NCI-H2171 (cell line): ENCODE measurements at regions not wholly inside any gene's neighbourhood (a gene's known extent, or its start where the extent isn't known, plus 50 kb on each side); places are given as distances from the start of the nearest gene placed in this dataset.
"Not testable (repeated sequence)": the region's sequence is repeated elsewhere in the genome, so short reads cannot be mapped to it uniquely, and the experiment has no call there.

Source experiments
- DNase-seq: peaks from one replicate; lab custom pipeline; 2025; lab: John Stamatoyannopoulos, UW

DNA sequence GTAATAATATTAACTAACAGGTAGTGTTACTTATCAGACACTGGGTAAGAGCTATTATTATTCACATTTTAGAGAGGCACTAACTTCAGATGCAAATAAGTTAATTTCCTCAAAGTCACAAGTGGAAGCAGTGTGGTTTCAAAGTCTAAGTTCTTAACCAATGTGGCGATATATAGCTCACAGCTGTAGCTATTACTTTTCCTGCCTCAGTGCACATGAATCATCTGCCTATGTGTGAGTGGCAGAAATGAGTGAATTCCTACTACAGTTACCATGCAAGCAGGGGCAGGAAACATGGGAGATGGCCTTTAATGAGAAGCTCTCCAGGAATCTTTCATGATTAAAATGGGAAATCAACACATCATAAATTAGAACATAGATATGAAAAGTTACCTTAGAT is 126.2 kb upstream of the EYA4 start:
- DNase-seq = no peak

DNA sequence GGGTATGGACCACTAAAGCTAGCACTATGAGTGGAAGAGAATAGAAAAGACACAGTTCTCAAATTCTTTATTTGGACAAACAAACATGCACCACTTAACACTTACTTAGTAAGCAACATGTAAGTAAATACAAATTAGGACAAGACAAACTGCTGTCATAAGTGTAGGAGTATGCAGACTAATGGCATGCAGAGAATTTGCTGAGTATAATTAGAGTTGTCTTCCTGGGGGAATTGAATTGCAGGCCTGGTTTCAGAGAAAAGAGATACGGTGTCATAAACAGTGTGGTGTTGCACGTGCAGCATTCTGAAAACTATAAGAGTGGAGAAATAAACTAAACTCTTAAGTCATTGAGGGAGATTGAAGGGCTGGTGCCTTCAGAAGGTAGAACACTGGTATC is 125.2 kb upstream of the EYA4 start:
- DNase-seq = no peak

DNA sequence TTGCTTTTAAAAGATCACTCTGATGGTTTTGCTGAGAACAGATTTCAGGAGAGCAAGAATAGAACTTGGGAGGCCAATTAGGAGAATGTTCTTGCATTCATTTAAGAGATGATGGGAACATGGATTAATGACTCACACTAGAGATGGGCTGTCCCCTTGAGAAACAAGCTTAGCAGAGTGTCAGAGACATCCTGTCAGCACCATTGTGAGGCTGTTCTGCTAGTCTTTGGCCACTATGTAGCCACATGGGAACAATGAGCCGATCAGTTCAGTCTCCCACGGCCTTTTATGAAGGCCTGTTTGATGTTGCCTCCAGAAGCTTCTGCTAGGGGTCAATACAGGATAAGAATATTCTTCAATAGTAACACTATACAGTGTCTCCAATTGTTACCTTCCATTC is 113.0 kb upstream of the EYA4 start:
- DNase-seq = no peak

DNA sequence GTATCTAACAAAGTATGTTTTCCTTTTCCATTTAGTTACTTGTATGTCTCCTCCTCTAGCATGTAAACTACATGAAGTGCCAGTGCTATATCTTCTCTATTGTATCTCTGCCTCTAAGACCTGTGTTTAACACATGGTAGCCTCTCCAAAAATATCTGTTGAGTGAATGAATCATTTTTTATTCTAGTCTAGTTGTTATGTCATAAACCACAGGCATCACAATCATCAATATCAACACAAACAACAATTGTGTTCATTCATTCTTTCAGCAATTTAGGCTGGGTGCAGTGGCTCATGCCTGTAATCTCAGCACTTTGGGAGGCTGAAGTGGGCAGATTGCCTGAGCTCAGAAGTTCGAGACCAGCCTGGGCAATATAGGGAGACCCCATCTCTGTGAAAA is 111.6 kb upstream of the EYA4 start:
- DNase-seq = no peak

DNA sequence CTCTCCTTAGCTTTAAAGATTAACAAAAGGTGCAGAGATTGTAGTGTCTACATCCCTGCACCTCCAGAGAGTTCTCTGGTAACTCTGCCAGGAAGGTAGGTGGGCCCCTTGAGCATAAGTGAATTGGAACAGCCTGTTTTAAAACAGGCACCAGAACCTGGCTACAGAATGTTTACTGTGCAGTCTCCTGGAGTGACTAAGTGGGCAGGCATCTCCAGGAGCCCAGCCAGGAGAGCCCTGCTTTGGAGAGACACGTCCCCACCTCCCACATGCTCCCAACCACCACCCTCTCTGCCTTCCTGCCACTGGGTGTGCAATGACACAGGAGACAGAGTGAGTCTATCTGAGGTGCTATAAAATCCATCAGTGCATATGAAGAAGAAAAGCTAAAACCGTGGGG is 110.3 kb upstream of the EYA4 start:
- DNase-seq = no peak

DNA sequence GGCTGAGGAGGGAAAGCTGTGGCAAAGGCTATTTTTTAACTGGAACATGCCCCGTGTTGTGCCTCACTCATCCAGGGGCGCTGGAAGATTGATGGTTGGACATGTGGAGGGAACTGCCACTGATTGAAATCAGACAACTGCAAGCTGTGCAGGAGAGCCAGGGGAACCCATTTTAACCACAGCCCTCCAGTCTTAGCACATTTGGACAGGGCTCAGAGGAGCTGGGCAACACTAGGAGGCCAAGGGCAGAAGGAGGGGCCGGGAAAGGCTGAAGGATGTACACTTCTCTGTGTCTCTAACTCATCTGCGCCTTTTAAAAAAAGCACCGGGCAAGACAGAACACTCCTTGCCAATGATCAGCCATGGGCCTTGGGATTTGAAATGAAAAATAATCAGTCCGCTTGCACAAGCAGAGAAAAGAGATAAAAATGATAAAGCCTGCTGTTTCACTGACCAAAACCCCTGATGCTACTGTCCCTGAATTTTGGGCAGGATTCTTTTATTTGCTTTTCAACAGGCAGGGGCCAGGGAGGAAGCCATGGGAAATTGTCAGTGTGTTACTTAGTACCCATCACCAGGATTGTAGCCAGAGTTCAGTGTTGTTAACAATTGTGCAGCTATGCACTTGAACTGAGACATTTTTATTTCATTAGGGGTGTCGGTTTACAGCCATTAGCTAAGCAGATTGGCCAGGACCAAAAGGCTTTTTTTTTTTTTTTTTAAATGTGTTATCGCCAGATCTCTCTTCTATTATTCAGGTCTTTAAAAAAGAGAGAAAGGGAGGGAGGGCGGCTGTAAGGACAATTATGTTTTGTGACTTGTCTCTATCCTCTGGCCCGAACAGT is 109.3 kb upstream of the EYA4 start:
- DNase-seq = peak; percentile 67

DNA sequence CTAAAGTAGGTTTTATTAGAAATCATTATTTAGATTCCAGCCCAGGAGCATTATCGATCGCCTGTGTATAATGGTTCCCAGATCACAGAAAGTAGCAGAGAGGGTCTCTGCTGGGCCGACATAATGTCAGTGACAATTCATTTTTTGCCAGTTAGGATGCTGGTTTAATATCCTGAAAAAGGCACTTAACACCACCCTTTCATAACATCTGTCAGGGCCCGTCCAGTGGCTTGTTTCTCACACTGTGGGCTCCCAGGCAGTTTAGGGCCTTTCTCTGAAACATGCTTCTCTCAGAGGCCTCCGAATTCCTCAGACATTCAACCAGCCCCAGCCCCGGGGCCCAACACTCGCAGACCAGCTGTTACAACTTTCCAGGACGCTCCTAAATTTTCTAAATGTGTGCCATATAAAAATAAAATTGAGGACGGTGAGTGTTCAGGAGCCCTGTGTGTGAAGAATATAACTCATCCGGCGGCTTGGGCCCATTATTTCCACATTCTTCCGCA is 108.6 kb upstream of the EYA4 start:
- no peak for DNase-seq

DNA sequence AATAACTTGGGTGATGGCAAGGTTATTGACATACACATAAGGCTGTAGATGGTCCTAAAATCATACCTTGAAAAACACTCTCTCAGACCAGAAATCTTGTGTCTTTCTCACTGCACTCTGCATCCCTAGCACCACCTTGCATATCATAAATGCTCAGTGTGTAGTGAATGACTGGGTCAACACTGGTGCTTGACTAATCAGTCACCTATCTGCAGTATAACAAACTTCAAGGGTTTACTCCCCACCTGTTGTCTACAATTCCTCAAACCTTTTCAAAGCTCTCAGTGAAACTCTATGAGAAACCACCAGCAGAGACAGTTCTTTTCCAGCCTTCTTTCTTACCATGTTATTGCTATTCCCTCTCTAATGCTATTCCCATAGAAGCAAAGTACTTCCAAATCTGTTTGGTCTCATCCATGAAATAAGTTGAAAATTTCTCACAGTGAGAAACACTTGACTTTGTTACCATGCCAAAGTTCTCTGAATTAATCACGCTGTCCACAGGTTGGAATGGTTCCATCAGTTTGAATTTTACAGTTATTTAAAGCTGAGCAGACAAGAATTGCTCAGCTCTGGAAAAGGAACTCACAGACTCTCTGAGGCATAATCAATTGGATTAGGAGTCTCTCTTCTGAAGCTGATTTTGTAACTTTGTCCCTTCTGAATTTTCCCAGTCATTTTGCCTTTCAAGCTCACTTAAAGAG is 104.8 kb upstream of the EYA4 start:
- DNase-seq = no peak

DNA sequence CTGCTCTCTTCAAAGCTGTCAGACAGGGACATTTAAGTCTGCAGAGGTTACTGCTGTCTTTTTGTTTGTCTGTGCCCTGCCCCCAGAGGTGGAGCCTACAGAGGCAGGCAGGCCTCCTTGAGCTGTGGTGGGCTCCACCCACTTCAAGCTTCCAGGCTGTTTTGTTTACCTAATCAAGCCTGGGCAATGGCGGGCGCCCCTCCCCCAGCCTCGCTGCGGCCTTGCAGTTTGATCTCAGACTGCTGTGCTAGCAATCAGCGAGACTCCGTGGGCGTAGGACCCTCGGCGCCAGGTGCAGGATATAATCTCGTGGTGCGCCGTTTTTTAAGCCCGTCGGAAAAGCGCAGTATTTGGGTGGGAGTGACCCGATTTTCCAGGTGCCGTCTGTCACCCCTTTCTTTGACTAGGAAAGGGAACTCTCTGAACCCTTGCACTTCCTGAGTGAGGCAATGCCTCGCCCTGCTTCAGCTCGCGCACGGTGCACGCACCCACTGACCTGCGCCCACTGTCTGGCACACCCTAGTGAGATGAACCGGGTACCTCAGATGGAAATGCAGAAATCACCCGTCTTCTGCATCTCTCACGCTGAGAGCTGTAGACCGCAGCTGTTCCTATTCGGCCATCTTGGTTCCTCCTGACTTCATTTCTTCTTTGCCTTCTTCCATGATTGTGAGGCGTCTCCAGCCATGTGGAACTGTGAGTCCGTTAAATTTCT is 93.5 kb upstream of the EYA4 start:
- DNase-seq = not testable (repeated sequence)

DNA sequence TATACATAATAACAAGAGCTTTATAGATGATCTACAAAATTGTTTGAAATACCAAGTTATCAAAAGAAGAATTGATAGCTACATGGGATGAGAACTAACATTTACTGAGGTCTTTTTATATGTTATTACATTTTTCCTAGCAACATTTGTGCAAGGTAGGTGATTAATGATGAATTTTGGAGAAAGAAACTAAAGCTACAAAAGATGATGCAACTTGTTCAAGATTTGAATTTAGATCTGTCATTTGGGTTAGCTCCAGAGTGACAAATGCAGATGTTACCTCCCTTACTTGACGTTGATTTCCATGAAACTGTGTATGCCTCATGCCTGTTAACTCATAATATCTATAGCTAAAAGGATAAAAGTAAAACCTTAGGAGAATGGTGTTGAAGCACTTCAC is 84.5 kb upstream of the EYA4 start:
- DNase-seq = no peak

DNA sequence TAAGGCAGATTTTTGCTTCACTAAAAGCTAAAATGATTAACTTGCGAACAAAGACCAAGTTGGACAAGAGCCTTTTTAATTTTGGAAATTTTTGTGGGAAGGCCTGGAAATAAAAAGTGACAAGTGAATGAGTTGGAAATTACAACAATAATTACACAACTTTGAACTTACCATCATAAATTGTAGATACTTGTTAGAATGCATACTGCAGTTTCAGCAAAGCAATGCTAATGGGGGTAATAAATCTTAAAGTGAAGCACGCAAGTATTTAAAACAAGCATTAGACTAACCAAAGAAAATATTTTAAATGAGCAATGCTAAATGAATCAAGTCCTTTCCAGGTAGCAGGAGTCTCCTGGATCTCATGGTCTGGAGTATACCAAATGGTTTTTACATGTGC is 83.2 kb upstream of the EYA4 start:
- no peak for DNase-seq

DNA sequence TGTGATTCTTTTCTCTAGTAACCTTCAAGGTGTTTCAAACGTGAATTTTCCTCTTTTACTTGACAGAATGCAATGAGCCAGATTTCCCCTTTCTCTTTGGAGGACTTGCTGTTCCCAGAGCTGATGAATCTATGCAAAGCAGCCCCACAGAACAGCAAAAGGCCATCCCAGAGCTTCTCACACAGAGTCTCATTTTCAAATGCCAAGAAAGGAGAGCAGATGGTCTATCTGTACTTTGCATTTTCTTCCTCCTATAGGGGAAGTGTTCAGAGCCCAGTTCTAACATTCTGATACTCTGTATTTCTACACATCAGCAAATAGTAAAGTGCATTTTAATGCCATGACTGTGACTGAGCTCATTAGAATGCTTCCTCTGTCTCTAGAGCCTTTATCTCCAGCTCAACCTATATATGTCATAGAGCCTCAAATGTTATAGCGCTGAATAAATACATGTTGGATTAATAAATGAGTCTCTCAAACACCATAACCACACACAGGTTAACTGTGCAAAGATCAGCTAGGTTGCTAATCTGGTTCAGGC is 81.8 kb upstream of the EYA4 start:
- DNase-seq = no peak

DNA sequence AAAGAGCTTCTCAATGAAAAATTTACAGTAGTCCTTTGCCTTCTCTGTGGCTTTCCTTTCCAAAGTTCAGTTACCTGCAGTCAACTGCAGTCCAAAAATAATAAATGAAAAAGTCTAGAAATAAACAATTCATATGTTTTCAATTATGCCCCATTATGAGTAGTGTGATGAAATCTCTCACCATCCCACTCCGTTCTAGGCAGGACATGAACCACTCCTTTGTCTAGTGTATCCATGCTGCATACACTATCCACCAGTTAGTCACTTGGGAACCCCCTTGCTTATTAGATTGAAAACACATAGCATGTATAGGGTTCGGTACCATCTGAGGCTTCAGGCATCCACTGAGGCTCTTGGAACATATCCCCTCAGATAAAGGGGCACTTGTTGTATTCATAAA is 80.6 kb upstream of the EYA4 start:
- DNase-seq = no peak

DNA sequence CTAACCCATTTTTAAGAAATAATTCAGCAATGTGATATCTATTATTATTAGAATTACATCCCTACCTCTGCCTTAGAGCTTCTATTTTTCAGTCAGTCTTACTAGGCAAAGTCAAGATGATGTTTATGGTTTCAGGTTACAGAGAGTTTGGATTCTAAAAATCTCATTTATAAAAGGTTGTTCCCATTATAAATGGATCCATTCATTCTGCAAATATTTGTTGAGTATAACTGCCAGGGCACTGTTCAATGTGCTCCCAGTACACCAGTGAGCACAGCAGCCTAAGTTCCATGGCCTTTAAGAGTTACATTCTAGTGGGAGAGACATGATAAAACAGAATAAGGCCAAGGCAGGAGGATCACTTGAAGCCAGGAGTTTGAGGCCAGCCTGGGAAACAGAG is 75.9 kb upstream of the EYA4 start:
- no peak for DNase-seq

DNA sequence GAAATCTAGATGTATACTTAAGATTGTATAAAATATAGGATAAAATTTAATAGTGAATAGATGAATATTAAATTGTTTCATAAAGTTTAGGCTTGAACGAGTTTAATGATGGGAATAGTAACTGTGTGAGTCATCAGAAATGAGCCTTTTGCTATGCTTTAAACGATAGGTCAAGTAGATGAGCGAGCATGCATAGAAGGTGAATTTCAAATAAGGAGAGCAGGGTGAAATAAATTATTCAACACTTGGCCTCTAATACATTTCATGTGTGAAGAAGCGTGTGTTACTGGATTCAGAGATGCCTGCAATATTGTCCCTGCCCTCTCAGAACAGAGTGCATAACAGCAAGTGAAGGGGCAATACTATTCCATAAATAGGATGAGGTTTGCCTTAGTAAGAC is 74.4 kb upstream of the EYA4 start:
- DNase-seq = no peak

DNA sequence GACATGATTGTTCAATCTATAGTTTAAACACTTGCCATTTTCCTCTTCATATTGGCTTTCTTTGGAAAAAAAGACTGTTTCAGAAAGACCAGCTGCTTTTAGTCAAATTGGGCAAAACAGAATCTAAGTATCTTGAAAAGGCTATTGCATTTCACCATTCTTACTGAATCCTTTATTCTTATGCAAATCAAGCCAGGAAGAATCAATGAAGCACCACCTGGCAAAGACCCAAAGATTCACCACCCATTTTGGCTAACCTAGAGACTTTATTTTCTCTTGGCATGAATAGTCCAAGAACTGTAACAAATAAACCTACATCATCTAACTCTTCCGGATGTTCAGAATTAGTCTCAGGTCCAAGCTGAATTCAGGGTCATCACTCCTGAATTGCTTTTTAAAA is 71.3 kb upstream of the EYA4 start:
- DNase-seq = no peak

DNA sequence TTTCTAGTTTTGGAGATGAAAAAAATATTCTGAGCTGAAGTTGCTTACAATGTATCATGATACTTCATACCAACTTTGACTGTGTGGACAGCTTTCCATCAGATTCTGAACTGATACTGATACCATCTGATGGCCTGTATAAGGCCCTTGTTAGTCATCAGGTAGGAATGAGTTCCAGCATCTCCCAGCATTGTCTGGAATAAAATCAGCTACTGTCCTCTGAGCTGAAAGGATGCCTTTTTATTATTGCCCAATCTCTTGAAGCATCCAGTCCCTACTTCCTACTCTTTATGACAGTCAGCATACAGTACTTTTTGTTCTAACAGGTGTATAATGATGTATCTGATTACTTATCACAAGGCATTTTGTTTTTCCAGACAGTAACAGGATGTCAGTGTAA is 70.6 kb upstream of the EYA4 start:
- DNase-seq = no peak

DNA sequence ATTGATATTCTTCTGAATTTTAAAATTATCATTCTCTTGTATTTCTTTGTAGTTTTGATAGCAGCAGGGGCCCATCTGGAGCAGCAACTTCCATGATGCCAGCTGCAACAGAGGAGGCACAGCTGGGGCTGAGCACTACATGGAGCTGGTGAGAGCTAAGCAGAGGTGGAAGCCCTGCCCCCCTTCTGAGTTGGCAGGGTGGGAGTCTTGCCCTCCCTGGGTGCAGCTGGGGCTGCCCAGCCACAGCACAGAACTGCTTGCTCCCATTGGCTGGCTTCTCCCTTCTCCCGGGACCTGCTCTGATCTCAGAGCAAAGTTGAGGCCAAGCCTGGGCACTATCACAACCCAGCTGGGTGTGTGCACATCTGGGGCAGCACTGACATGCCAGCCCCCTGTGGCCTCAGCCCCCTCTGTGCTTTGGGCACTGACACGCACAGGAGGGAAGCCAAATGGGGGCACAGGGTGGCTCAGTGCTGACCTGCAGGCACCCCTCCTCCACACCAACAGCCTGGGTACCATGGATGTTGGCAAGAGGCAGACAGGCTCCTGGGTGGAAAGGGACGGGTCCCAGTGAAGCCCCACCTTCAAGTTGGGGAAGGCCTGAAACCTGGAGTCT is 69.1 kb upstream of the EYA4 start:
- DNase-seq = no peak

DNA sequence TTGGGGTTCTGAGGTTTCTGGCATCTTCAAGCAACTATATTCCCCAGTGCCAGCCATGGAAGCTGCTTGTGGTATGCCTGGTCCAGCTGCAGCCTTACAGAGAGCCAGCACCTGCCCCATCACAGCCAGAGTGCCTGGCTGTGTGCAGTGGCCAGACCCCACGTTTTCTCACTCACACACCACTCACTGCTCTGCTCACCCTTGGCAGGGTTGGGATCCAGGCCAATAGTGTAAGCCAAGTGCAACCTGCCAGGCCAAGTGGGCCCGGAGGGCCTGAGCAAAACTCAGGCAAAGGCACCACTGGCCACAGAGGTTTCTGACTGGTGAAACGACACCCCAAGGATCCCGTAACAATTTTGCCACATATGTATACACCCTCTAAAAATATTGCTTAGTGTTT is 67.9 kb upstream of the EYA4 start:
- no peak for DNase-seq

DNA sequence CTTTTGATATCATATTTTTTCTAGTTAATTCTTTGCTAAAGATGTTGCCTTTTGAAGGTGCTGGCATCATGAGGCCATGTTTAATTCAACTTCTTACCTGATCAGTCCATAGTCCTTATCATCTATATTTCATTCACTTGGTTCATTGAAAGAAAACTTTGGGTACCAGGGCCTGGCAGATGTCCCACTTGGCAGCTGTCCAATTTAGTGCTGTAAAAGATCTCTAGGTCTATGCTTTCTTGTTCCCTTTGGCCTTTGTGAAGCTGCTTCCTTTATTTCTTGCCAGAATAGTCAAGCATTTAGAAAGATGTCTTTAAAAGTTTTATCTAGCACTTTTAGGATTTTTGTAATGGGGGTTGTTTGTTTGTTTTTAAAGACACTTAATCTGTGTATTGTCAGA is 61.7 kb upstream of the EYA4 start:
- peak; percentile 34 for DNase-seq

DNA sequence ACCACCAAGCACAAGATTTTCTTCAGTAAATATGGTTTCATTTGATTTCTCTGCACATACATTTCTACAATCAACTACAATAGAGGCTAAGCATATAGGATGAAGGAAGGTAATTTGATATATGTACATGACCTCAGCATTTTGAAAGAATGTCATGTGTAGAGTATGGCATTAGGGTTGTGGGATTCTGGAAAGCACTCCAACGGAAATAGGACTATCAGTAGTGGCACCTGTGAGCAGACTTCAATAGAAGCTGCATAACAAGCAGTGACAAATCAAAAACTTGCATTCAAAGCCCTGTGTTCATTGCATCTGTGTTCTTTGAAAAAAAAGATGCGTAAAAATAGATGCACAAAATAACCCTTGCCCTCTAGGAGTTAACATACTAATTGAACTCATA is 57.5 kb upstream of the EYA4 start:
- DNase-seq = no peak

DNA sequence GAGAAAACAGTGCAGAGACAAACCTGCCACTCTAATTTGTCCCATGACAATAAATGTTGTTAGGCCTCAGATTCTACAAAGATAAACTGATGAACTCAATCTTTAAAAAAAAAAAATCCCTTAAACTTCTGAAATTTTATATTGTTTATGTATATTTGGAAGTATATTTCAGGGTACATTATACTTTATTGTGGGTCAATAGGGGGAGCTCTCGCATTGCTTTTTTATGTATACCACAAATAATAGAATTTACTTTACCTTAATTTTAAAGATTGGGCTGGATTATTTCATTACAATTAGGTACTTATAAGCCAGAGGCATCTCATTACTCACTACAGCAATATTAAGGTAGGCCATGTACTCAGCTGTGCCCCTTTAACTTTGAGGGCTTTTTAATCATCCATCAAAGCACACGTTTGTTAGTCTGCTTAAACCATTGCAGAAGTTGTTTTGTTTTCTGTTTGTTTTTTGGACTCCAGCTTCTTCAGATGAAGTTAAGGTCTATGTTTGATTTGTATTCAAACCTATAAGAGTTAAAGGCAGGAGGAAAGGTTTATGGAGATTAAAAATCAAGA is 56.3 kb upstream of the EYA4 start:
- DNase-seq = peak; percentile 3
